A549 (cell line): ENCODE measurements at regions not wholly inside any gene's neighbourhood (a gene's known extent, or its start where the extent isn't known, plus 50 kb on each side); places are given as distances from the start of the nearest gene placed in this dataset.

Experiments used
- ATAC-seq, 2 experiments: fragments of 200-7000 bp in 1 of 2; fragments of >200 bp in 1 of 2; cut with Nextera tagmentation in 1 of 2; cut with Tn5 transposase in 1 of 2; 3 replicates each; pipeline versions ENCODE4 v1.8.0 to v1.9.1; 2018 to 2020; ENCODE audit warnings: mild to moderate bottlenecking in 1 of 2, moderate library complexity in 1 of 2
- CTCF ChIA-PET: fragments of 300-600 bp; sonication (Branson Sonifier 250); formaldehyde crosslinking; extraction: SDS; loops from one replicate; lab custom pipeline; 2021; ENCODE audit warnings: antibody characterized with exemption, inconsistent platforms; lab: Yijun Ruan, JAX
- POLR2A ChIA-PET: fragments of 350-600 bp; formaldehyde crosslinking; extraction: SDS; loops from one replicate; lab custom pipeline; 2021; ENCODE audit warnings: antibody characterized with exemption, inconsistent platforms; lab: Yijun Ruan, JAX
- DNase-seq, 2 experiments: peaks; one replicate each; pipeline versions ENCODE4 v3.0.0 to v3.0.0-alpha.2; 2011 to 2016; ENCODE audit warnings: low read depth in 1 of 2, low spot score in 1 of 2
- FAIRE-seq: peaks from 2 replicates; lab custom pipeline; 2011; peaks lifted over from hg19 to GRCh38; lab: Jason Lieb, UNC
- H3K27ac ChIP-seq, 2 experiments: fragments of >200 bp; sonication (Bioruptor Twin); formaldehyde crosslinking; 3 replicates each; pipeline ENCODE4 v1.5.1; 2016 to 2017
- H3K4me1 ChIP-seq: fragments of >200 bp; sonication (Bioruptor Twin); formaldehyde crosslinking; 3 replicates; pipeline ENCODE4 v1.6.1; 2016
- H3K4me2 ChIP-seq: fragments of >200 bp; sonication (Bioruptor Twin); formaldehyde crosslinking; 3 replicates; pipeline ENCODE4 v1.6.1; 2016
- H3K4me3 ChIP-seq: fragments of >200 bp; sonication (Bioruptor Twin); formaldehyde crosslinking; 3 replicates; pipeline ENCODE4 v1.5.1; 2016
- H3K9me3 ChIP-seq: fragments of >200 bp; sonication (Bioruptor Twin); formaldehyde crosslinking; 3 replicates; pipeline ENCODE4 v1.6.1; 2016
- CBX2 ChIP-seq: fragments of 200-600 bp; sonication (generic); IDR thresholded peaks from 2 replicates; pipeline ENCODE4 v1.6.1; 2016; ENCODE audit warnings: low read depth, mild to moderate bottlenecking, borderline replicate concordance
- EP300 ChIP-seq, 2 experiments: fragments of >200 bp; sonication (Bioruptor Twin); formaldehyde crosslinking; IDR thresholded peaks; 2 replicates in 1 of 2; 3 replicates in 1 of 2; pipeline ENCODE4 v1.6.1; 2016 to 2017
- FOSL2 ChIP-seq, 2 experiments: fragments of 450-650 bp in 1 of 2; fragments of >200 bp in 1 of 2; sonication (Bioruptor Twin) in 1 of 2; formaldehyde crosslinking; IDR thresholded peaks; 2 replicates each; pipeline versions ENCODE4 v1.5.0 to v1.6.1; 2016 to 2020; ENCODE audit warnings: mild to moderate bottlenecking in 1 of 2, moderate library complexity in 1 of 2
- HEYL ChIP-seq: fragments of 250-450 bp; sonication (Bioruptor Pico); IDR thresholded peaks from 2 replicates; pipeline ENCODE4 v1.8.0; 2021; ENCODE audit warnings: mild to moderate bottlenecking, moderate library complexity
- HOXA7 ChIP-seq: fragments of 250-450 bp; sonication (Bioruptor Pico); IDR thresholded peaks from 2 replicates; pipeline ENCODE4 v1.5.0; 2020; ENCODE audit warnings: mild to moderate bottlenecking, moderate library complexity
- JUNB ChIP-seq: fragments of >200 bp; sonication (Bioruptor Twin); formaldehyde crosslinking; IDR thresholded peaks from 2 replicates; pipeline ENCODE4 v1.6.1; 2016
- KDM5A ChIP-seq: fragments of 200-600 bp; sonication (generic); IDR thresholded peaks from 2 replicates; pipeline ENCODE4 v1.6.1; 2016; ENCODE audit warnings: antibody characterized with exemption, mild to moderate bottlenecking
- MAFK ChIP-seq: fragments of 450-650 bp; IDR thresholded peaks from 2 replicates; pipeline ENCODE4 v1.6.1; 2014; ENCODE audit not compliant: partially characterized antibody
- NFE2L2 ChIP-seq: fragments of 150-350 bp; conservative IDR thresholded peaks from 2 replicates; pipeline ENCODE4 v1.6.1; 2014; ENCODE audit warnings: low read length
- PBX3 ChIP-seq: IDR thresholded peaks from 2 replicates; pipeline ENCODE4 v1.6.1; 2012
- RARB ChIP-seq: fragments of 250-450 bp; sonication (Bioruptor Pico); IDR thresholded peaks from 2 replicates; pipeline ENCODE4 v1.8.0; 2021; ENCODE audit warnings: mild to moderate bottlenecking, moderate library complexity
- RCOR1 ChIP-seq: fragments of 150-350 bp; IDR thresholded peaks from 2 replicates; pipeline ENCODE4 v1.6.1; 2014; ENCODE audit warnings: antibody characterized with exemption, low read length, low read depth
- RFX5 ChIP-seq: fragments of 450-650 bp; IDR thresholded peaks from 2 replicates; pipeline ENCODE4 v1.7.1; 2014; ENCODE audit warnings: antibody characterized with exemption, mild to moderate bottlenecking, moderate library complexity
- RNF2 ChIP-seq: fragments of 200-600 bp; sonication (generic); IDR thresholded peaks from 2 replicates; pipeline ENCODE4 v1.6.1; 2016; ENCODE audit warnings: low read depth, mild to moderate bottlenecking, antibody characterized with exemption, moderate library complexity, borderline replicate concordance
- SMC3 ChIP-seq: fragments of >200 bp; sonication (Bioruptor Twin); formaldehyde crosslinking; IDR thresholded peaks from 3 replicates; pipeline ENCODE4 v1.6.1; 2018; ENCODE audit warnings: inconsistent platforms
- TFCP2L1 ChIP-seq: fragments of 250-450 bp; sonication (Bioruptor Pico); IDR thresholded peaks from 2 replicates; pipeline ENCODE4 v1.5.0; 2021; ENCODE audit warnings: mild to moderate bottlenecking
- TP53 ChIP-seq: fragments of 250-450 bp; sonication (Bioruptor Pico); IDR thresholded peaks from 2 replicates; pipeline ENCODE4 v1.5.0; 2021; ENCODE audit warnings: mild to moderate bottlenecking, moderate library complexity
- USF2 ChIP-seq: fragments of 450-650 bp; IDR thresholded peaks from 2 replicates; pipeline ENCODE4 v1.6.1; 2014; ENCODE audit warnings: antibody characterized with exemption
- ZSCAN20 ChIP-seq: fragments of 250-450 bp; sonication (Bioruptor Pico); IDR thresholded peaks from 2 replicates; pipeline ENCODE4 v1.8.0; 2022; ENCODE audit warnings: mild to moderate bottlenecking, moderate library complexity
- WGBS: methylation state at CpG from one replicate; pipeline ENCODE4 v1.1.6; 2017; ENCODE audit errors: missing lambda C conversion rate; 5-methylcytosine and 5-hydroxymethylcytosine counted together
- TF ChIP-seq, protein P1 (sequence below): IDR thresholded peaks from 2 replicates; pipeline ENCODE4 v1.6.1; 2012
- TF ChIP-seq, protein P2 (sequence below): fragments of >200 bp; sonication (Bioruptor Twin); formaldehyde crosslinking; IDR thresholded peaks from 2 replicates; pipeline ENCODE4 v1.6.1; 2016
- TF ChIP-seq, protein P3 (sequence below): fragments of >200 bp; sonication (Bioruptor Twin); formaldehyde crosslinking; IDR thresholded peaks from 3 replicates; pipeline ENCODE4 v1.6.1; 2016
- TF ChIP-seq, protein P4 (sequence below): fragments of 150-350 bp; IDR thresholded peaks from 2 replicates; pipeline ENCODE4 v1.6.1; 2014; ENCODE audit warnings: low read depth, mild to moderate bottlenecking, low read length

DNA sequence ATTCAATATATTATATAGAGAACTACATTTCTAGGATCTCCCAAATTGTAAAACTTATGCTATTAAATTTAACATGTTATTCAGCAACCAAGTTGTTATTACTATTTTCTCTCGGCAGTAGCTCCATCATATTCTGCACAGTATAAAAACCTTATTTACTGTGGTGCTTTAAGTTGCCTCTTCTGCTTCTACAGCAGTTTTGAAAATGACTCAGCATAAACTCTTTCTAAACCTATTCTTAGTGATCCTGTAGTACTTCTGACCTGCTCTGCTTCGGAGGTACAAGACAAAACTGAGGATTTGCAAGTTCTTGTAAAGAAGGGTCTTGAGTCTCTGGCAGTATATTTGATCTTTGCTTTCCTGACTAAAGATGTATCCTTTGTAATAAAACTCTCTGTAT lies 567.2 kb downstream of the TMX3 start:
- FAIRE-seq, result no peak

GRCh38 chr18:68121826-68122225 lies 593.1 kb downstream of the TMX3 start:
- H3K9me3 ChIP-seq, result no peaks in the 10 kb centered on the region
- 13% methylated on average over 1 of the region's 1 CpG for WGBS
- ChIA-PET CTCF (no interaction called here), POLR2A (no interaction called here)
- no peak overlapping the region for H3K4me3 ChIP-seq
- FAIRE-seq, result no peak
- H3K4me1 ChIP-seq, result no peaks in the 10 kb centered on the region
- no peak for DNase-seq
- no peak for ATAC-seq
- TF ChIP-seq, protein P1, sequence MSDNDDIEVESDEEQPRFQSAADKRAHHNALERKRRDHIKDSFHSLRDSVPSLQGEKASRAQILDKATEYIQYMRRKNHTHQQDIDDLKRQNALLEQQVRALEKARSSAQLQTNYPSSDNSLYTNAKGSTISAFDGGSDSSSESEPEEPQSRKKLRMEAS, result no peak
- TF ChIP-seq ZSCAN20 (CRISPR knock-in tag), result no peak
- no peak for TF ChIP-seq MAFK
- TF ChIP-seq JUNB, result no peak
- TF ChIP-seq, protein P2, sequence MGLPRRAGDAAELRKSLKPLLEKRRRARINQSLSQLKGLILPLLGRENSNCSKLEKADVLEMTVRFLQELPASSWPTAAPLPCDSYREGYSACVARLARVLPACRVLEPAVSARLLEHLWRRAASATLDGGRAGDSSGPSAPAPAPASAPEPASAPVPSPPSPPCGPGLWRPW, result no peak
- TF ChIP-seq CBX2, result no peak
- TF ChIP-seq EP300 (IDR thresholded peaks at IDR 0.05), result no peak
- no peak for TF ChIP-seq RCOR1
- TF ChIP-seq TP53 (CRISPR knock-in tag), result no peak
- no peak overlapping the region for H3K4me2 ChIP-seq
- H3K27ac ChIP-seq, result no peak overlapping the region

More for the DNA sequence above, 567.2 kb downstream of the TMX3 start:
- Histone ChIP-seq H3K4me2 (no peak overlapping the region), H3K4me3 (no peak overlapping the region), H3K9me3 (no peaks in the 10 kb centered on the region), H3K27ac (no peak overlapping the region), H3K4me1 (no peaks in the 10 kb centered on the region)
- ChIA-PET POLR2A (no interaction called here), CTCF (no interaction called here)
- ATAC-seq (no peak), DNase-seq (no peak)
- peak; percentile 56 for TF ChIP-seq MAFK
- no peak for TF ChIP-seq RNF2
- TF ChIP-seq USF2, result no peak
- no peak for TF ChIP-seq SMC3
- TF ChIP-seq EP300 (IDR thresholded peaks at IDR 0.05), result no peak
- TF ChIP-seq NFE2L2, result peak; percentile 30; the same call in 1 of the 2 replicates
- TF ChIP-seq, protein P3, sequence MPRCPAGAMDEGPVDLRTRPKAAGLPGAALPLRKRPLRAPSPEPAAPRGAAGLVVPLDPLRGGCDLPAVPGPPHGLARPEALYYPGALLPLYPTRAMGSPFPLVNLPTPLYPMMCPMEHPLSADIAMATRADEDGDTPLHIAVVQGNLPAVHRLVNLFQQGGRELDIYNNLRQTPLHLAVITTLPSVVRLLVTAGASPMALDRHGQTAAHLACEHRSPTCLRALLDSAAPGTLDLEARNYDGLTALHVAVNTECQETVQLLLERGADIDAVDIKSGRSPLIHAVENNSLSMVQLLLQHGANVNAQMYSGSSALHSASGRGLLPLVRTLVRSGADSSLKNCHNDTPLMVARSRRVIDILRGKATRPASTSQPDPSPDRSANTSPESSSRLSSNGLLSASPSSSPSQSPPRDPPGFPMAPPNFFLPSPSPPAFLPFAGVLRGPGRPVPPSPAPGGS, result no peak
- no peak for TF ChIP-seq RFX5
- TF ChIP-seq, protein P4, sequence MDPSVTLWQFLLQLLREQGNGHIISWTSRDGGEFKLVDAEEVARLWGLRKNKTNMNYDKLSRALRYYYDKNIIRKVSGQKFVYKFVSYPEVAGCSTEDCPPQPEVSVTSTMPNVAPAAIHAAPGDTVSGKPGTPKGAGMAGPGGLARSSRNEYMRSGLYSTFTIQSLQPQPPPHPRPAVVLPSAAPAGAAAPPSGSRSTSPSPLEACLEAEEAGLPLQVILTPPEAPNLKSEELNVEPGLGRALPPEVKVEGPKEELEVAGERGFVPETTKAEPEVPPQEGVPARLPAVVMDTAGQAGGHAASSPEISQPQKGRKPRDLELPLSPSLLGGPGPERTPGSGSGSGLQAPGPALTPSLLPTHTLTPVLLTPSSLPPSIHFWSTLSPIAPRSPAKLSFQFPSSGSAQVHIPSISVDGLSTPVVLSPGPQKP, result no peak
- no peak for TF ChIP-seq FOSL2 (IDR thresholded peaks at IDR 0.05)
- TF ChIP-seq FOSL2 (CRISPR knock-in tag; IDR thresholded peaks at IDR 0.05), result no peak
- WGBS, result 36% methylated on average over 2 of the region's 2 CpGs

DNA sequence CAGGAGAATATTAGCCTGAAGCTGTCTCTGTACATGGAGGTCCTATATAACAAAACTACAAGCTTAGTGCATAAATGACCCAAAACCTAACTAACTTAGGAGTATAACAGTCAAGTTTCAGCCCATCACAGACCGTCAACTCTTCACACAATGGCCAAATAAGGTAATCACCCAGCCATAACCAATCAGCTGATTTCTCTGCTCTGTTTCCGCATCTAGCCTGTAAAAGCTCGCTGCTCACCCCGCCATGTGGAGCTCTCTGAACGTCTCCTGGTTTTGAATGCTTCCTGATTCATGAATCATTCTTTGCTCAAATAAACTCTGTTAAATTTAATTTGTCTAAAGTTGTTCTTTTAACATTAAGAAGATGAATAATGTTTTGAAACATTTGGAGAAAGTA lies 593.6 kb downstream of the TMX3 start:
- Histone ChIP-seq H3K4me2 (no peak overlapping the region), H3K4me1 (no peaks in the 10 kb centered on the region), H3K4me3 (no peak overlapping the region), H3K27ac (no peak overlapping the region), H3K9me3 (no peaks in the 10 kb centered on the region)
- TF ChIP-seq RARB (CRISPR knock-in tag) (no peak), HEYL (no peak), TFCP2L1 (no peak), PBX3 (no peak), RCOR1 (no peak), HOXA7 (no peak), KDM5A (no peak)
- peak in 1 of 2 experiments; percentile 7 for DNase-seq
- no peak for FAIRE-seq
- ChIA-PET CTCF (no interaction called here), POLR2A (no interaction called here)
- no peak for ATAC-seq
- 21% methylated on average over 5 of the region's 5 CpGs for WGBS
